ENCODE measurements at regions not wholly inside any gene's neighbourhood (a gene's known extent, or its start where the extent isn't known, plus 50 kb on each side); places are given as distances from the start of the nearest gene placed in this dataset.

GRCh38 chr10:120308589-120308988 is 148.4 kb upstream of the PLPP4 start:
- TF ChIP-seq, protein P1, sequence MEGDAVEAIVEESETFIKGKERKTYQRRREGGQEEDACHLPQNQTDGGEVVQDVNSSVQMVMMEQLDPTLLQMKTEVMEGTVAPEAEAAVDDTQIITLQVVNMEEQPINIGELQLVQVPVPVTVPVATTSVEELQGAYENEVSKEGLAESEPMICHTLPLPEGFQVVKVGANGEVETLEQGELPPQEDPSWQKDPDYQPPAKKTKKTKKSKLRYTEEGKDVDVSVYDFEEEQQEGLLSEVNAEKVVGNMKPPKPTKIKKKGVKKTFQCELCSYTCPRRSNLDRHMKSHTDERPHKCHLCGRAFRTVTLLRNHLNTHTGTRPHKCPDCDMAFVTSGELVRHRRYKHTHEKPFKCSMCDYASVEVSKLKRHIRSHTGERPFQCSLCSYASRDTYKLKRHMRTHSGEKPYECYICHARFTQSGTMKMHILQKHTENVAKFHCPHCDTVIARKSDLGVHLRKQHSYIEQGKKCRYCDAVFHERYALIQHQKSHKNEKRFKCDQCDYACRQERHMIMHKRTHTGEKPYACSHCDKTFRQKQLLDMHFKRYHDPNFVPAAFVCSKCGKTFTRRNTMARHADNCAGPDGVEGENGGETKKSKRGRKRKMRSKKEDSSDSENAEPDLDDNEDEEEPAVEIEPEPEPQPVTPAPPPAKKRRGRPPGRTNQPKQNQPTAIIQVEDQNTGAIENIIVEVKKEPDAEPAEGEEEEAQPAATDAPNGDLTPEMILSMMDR (conservative IDR thresholded peaks at IDR 0.05; ENCODE audit: low read depth, low read length): no peak
- TF ChIP-seq EZH2 (IDR thresholded peaks at IDR 0.05; ENCODE audit: borderline replicate concordance, low read depth, low read length, poor library complexity, severe bottlenecking): no peak
